HT1080 (cell line): ENCODE measurements at regions not wholly inside any gene's neighbourhood (a gene's known extent, or its start where the extent isn't known, plus 50 kb on each side); places are given as distances from the start of the nearest gene placed in this dataset.
"Not testable (repeated sequence)": the region's sequence is repeated elsewhere in the genome, so short reads cannot be mapped to it uniquely, and the experiment has no call there.

ENCODE experiments used
- DNase-seq: peaks from one replicate; pipeline ENCODE4 v3.0.0-alpha.2; 2015; ENCODE audit warnings: low read depth

DNA sequence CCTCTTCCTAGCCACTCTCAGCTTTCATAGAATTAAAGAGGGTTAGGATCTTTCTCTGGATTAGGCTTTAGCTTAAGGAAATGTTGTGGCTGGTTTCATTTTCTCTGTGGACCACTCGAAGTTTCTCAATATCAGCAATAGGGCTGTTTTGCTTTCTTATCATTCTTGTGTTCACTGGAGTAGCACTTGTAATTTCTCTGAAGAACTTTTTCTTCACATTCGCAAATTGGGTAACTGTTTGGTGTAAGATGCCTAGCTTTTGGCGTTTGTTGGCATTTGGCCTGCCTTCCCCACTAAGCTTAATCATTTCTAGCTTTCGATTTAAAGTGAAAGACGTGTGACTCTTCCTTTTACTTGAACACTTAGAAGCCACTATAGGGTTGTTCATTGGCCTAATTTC lies 210.8 kb upstream of the PROX1 start:
- no peak for DNase-seq

DNA sequence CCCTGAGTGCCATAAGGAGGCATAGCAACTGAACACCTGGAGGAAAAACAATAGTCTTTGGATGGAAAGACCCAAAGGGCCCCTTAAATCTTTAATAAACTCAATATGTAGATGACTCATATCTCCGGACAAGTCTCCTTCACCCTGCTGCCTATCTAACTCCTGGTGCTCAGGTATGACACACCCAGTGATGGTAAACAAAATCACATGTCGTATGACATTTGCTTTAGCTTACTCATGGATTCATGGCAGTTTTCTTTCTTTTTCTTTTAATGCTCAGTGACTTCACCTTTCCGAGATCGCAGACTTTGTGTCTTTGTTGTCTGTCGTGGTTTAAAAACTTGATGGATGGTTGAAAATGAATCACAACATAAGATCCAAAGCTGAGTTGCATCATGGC lies 208.5 kb upstream of the PROX1 start:
- DNase-seq: peak; percentile 46

DNA sequence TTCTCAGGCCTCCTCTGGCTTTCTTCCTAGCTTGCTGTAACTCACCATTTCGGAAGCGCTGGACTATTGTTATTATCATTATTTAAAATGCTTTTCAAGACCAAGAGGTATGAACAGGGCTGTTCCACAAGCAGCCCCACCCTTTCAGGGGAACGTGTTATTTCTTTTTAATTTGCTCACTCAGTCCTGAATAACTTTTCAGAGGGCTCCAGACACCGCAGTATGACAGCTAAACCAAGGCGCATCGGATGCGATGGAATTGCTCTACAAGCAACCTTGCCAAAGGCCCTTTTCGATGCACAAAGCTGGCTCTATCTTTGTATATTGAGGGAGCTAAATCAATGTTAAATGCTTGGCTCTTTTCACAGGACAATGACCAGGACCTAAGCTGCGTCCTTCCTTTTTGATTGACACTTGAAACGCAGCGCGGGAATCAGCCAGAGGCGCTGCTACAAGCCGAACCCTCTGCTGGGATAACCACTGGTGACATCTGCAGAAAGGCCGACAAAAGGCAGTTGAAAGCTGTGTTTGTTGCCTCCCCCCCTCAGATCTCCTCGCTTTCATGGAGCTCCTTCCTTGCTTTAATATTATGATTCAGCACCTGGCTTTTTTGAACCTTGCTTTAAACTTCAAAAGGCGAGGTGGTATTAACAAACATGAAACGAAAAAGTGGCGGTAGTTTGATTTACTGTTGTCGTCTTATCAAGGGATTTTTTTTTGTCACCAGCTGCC lies 204.7 kb upstream of the PROX1 start:
- no peak for DNase-seq

DNA sequence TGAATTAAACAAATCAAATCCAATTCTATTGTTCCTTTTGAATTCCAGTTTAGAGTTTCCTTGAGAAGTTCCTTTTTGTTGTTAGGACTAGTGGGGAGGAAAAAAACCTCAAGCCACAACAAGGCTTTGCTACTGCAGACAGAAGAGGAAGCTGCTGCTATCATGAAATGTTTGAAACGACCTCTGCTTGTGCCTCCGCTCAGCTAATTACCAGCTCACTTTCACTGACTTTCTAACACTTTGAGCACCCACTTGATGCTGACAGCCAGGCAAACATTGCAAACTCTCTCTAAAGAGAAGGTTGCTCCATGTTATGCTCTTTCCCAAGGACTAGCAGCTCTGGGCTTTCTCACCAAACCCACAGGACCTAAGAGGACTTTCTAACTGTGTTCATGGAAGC lies 203.9 kb upstream of the PROX1 start:
- DNase-seq: no peak

DNA sequence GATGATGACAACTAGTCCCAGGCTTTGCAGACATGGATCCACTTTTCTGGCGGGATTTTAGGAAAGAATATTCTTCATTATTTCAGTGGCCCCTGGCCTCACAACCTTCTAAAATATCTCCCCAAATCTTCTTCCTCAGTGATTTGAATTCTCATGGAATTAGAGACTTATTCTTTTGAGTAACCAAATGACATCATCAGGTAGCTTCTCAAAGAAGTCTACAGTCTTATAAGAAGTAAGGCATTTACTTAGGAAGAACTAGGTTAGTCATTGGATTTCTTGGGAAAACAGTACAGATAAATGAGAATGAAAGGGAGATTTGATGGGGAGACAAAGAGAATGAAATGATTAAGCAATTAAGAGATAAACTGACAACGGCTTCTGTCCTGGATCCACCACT lies 201.1 kb upstream of the PROX1 start:
- no peak for DNase-seq

DNA sequence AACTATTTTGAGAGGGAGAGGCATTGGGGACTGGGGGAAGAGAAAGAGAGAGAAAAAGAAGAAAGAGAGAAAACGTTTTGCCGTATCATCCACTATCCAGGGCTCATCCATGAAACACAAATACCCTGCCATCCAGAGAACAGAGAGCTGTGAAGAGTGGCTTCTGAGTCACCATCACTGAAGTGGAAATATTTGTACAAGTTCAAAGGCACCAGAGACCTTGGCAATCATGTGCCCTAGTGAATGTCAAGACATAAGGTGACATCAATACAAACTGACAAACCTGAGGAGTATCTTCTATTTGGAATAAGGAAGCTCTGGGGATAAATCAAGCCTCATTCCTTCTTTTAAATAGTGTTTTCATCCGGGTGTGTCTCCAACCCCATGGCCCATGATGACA lies 197.2 kb upstream of the PROX1 start:
- no peak for DNase-seq

DNA sequence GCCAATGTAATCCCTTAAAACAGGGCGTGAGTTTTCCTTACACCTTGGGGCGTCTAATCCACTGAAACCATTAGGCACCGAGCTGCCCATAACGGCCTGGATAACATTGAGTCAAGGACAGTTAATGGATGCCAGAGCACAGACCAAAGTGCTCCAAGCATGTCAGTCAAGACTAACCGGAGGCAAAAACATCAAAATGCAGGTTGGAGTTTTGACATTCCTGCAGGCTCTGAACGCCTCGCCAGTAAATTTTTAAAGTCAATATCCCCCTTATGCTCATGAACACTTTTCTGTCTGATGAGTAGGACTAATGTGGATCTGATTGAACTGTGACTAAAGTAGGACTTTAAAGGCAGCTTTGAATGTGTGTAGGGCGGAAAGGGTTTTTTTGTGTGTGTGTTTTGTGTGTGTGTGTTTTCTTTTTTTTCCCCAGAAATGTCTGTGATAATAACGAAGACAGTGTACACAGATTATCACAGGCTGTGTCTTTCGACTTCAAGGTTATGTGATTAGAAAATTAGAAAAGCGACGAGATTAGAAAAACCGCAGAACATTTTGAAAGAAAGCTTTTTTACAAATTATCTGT lies 194.2 kb upstream of the PROX1 start:
- no peak for DNase-seq

DNA sequence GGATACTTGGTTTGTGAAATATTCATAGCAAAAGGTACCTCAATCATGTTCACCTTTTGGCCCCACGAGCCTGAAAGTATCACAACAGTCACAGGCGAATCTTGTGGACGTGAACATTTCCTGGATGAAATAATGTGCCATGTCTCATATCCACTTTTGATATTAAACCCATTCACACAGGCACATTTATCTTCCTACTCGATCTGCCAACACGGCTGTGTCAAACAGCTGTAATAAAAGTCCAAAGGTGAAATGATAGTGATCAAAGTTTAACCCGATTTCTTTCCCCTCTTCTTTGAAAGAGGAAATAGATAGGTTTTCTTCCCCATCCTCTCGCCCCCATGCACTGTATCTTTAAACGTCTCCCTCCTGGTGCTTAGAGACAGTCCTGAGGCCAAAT lies 191.2 kb upstream of the PROX1 start:
- DNase-seq: no peak

DNA sequence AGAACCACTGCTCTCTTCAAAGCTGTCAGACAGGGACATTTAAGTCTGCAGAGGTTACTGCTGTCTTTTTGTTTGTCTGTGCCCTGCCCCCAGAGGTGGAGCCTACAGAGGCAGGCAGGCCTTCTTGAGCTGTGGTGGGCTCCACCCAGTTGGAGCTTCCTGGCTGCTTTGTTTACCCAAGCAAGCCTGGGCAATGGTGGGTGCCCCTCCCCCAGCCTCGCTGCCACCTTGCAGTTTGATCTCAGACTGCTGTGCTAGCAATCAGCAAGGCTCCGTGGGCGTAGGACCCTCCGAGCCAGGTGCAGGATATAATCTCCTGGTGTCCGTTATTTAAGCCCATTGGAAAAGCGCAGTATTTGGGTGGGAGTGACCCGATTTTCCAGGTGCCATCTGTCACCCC lies 179.5 kb upstream of the PROX1 start:
- not testable (repeated sequence) for DNase-seq

DNA sequence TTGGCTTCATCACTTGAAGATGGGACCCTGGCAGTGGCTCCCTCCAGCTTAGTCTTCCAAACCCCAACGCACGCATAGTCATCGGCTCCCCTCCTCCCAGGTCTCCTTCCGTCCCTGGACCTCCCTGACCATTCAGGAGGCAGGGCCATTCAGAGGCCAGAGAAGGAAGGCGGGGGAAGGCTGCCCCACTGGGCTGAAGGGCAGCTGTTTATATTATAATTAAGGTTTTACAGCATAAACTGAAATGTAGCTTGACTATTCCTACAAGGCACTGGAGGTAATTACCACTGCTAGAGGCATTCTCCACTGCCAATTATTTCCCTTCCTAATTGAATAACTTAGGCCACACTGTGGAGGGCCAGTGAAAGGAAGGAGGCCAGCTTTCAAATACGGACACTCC lies 170.6 kb upstream of the PROX1 start:
- DNase-seq: no peak

DNA sequence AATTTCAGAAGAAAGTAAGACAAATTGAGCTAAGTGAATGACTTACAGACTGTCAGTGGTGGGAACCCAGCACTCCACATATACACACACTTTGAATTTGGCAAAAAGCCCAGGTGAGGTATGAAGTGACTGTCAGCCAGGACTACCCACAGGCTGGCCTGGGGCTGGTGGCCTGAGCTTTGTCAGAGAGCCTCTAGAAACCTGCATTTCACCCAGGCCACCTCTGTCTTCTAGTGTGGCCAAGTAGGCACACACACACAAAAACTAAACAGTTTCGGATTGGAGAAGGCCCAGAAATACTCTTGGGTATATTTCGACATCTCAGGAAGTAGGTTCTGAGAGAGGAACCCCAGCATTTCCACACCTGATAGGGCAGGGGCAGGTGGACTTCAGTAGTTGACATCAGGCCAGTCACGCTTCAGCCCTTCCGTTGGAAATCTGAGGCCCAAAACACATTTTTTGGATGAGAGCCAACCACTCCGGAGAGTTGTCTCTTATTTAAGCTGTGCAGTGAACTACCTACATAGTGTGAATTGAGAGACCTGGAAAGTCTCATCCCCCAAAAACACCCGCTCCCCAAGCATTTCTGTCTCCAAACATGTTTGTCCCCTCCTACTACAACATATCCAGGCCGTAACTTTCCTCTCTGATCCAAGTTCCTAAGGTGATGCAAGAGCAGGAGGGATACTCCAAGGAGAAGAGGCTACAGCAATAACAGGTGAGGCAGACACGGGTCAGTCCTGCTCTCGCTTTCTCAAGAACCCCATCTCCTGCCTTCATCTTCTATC lies 167.2 kb upstream of the PROX1 start:
- DNase-seq: no peak

DNA sequence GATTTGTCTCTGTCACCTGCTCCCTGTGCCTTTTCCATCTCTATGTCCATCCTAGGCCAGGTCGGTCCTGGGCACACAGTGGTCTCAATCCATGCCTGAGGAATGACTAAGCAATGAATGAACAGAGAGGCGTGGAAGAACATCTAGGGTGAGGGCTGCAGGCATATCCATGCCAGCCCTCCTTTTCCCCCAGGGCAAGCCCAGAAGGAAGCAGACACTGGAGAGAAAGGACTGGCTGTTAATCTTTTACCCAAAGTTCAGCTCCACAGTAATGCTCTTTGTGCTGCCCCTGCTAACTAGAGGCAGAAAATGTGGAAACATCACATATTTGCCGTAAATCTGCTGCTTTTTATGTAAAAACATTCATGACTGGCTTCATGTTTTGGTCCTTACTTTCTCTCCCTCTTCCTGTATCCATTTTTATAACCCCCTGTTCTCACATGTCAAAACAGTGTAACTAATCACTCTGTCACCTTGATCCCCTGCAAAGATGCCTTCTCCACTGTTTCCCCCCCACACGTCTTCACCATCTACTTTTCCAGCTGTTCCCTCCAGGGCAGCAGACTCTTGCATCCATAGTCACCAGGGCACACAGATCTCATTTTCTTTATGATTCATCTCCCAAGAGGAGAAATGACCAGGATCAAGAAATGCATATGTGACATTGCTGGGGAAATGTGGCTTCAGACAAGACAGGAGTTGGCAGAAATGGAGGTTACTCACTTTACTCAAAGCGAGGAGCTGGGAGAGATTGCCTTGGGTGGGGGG lies 166.4 kb upstream of the PROX1 start:
- DNase-seq: no peak

DNA sequence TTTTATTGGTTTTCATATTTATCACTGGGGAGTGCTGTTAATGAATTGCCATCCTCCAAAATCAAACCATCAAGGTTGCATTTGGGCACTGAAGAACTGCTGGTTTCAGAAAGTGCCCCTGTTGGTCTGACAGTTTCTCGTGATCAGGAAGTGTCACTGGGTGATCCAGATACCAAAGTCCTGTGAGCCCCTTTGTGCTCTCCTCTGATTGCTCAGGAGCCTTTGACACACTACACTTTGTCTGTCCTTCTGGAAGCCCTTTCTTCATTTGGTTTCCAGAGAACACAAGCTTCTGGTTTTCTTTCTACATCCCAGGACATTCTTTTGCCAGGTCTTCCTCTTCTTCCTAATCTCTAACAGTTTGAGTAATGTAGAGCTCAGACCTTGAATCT lies 165.8 kb upstream of the PROX1 start:
- DNase-seq: no peak

DNA sequence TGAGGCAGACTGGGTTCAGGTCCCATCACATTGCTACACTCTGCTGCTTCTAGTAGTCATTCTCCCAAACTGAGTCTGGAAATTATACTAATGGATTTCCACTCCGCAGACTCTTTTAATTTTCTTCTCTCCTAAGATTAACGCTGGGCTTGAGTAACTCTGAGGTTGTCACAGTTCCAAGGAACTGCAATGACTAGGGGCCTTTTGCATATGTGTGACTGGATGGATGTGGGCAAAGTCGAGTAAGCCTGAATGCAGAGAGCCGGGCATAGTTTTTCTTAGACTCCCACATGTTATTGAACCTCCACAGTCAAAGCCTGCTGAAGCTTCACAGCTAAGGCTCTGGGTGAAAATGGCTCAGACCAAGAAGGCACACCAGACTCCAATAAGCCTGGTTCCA lies 160.9 kb upstream of the PROX1 start:
- DNase-seq: no peak

DNA sequence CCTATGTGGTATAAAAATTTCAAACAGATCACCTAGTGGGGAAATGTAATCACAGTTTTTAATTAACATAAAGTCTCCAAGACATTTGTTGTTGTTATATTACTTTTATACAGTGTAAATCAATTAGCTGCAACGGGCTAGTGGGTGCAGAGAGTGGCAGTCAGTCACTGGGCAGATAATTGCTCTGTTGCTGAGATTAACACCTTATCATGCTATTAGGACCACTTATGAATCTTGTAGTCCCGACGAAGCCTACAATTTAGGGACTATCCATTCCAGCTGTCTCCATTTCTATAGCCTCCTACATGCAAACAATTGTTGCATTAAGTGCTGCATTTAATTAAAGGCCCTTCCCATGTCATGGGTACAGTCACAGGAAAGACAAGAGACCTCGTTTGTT lies 158.9 kb upstream of the PROX1 start:
- no peak for DNase-seq

DNA sequence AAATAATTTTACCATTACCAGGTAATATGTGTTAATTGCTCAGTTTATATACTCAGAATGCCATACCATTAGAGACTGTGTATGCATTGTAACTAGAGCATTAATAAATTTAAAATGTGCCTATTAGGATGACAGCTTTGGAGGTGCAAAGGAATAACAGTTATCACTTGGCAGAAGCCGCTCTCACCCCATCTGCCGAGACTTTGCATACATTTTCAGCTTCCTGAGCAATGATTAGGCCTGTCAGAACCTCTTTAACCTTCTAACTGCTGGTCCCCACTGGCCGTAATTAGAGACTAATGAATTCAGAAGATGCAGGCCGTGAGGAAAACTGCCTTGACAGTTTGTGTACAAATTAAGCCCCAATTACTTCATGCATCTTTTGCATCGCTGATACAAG lies 158.0 kb upstream of the PROX1 start:
- no peak for DNase-seq

DNA sequence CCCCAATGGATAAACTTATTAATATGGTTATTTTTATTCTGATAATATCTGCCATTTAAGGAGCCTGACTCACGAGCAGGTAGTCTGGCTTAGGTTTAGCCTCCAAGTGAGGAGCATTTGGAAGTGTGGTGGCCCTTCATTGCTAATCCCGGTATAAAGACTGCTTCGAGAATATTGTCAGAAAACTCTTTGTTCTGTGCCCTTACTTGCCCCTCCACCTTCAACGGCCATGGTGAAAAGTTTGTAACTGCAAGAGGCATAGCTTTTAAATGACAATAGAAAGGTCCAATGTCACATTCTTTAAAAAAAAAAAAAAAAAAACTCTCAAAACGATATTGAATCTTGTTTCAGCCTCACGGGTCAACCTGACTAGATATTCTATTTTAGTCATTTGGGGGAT lies 157.4 kb upstream of the PROX1 start:
- DNase-seq: no peak

DNA sequence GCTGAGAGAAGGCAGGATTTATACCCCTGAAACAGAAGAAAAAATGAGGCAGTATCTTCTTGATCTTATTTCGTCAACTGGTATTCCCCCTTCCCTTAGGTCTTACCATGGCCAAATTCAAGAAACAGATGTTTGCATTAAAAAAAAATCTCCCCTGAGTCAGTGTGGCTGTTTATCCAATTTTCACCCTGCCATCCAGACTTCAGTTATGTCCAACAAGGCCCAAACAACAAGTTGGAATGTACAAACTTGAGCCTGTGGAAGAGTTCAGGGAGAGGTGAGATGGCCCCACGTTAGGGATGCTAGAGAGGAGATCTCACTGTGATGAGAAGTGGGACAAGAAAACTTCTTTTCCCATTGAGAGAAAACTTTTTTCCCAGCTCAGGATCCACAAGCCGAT lies 147.2 kb upstream of the PROX1 start:
- DNase-seq: no peak

DNA sequence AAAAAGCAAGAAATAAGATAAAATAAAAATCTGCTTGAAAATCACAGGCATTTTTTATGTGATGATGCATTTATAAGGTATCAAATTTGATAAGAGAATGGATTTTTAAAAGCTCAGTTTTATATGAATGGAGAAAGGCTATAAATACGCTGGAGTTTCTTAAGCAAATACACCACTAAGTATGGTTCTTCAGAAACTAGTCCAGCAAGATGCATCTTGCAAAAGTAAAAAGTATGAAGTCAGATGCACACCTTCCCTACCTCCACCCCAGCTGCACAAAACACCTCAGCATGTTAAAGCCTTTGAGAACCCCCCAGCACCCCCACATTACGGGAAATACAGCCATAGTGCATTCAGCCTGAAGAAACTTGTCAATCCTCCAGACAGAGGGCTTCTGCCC lies 143.1 kb upstream of the PROX1 start:
- no peak for DNase-seq

DNA sequence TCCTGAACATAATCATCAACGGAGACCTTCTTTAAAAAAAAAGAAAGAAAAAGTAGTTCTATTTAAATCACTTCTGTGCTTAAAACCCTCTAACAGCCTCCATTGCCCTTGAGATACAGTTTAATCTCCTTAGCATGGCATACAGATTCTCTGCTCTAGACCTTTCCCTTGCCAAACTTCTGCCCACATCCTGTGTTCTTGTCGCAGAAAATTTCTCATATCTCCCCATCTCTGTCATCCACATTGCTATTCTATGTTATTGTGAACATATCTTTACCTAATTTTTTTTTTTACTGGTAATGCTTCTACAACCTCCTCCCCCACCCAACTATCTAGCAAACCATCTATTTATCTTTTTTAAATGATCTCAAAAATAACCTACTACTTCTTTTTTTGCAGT lies 135.7 kb upstream of the PROX1 start:
- no peak for DNase-seq

DNA sequence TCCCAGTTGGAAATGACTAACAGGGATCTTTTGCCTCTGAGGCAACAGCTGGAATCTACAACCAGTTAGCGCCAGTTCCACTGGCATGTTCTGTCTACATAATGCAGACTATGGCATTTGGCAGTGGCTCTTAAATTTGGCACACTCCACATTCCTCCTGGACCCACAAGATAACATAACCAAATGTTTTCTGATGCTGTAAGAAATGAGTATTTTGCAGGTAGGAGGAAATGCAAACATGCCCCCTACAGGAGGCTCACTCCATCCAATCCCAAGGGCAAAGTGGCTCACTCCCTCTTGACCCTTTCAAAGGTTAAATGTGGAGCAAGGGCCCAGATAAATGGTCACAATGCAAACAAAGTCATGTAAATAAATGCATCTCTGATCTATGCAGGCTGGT lies 129.2 kb upstream of the PROX1 start:
- DNase-seq: no peak

DNA sequence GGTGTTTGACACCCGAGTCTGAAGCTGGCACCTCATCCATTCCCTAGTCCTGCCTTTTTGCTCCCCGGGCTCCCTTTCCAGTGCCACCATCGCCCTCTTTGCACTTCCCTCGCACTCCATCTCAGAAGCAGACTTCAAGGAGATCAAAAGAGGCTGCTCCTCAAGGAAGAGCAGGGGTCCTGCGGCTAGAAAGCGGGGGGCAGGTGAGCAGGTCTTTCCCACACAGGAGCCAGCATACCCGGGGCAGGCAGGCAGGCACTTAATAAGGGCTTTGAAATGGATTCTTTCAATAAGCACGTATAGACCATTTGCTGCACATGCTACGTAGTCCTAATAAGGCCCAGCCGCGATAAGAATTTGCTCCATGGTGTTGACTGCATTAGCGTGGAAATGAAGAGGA lies 125.9 kb upstream of the PROX1 start:
- no peak for DNase-seq
